Neural cell (in vitro differentiated cells): ENCODE measurements at regions not wholly inside any gene's neighbourhood (a gene's known extent, or its start where the extent isn't known, plus 50 kb on each side); places are given as distances from the start of the nearest gene placed in this dataset.

ENCODE experiments used
- H2AFZ ChIP-seq: fragments of 200-600, 300-800 bp; sonication (generic), shearing (Covaris generic); 2 replicates; pipeline ENCODE4 v1.6.0; 2014; ENCODE audit warnings: low read depth, mild to moderate bottlenecking, antibody characterized with exemption, low read length, moderate library complexity
- H3F3A ChIP-seq: fragments of 200-600 bp; shearing (Covaris generic); 2 replicates; pipeline ENCODE4 v1.6.1; 2016; ENCODE audit warnings: mild to moderate bottlenecking, moderate library complexity, mixed read lengths, antibody characterized with exemption, low read length; ENCODE audit not compliant: insufficient read depth, poor library complexity, severe bottlenecking
- H3K27ac ChIP-seq: fragments of 200-600, 300-800 bp; sonication (generic), shearing (Covaris generic); 2 replicates; pipeline ENCODE4 v1.5.1; 2014; ENCODE audit warnings: mild to moderate bottlenecking, low read length, moderate library complexity
- H3K27me3 ChIP-seq: fragments of 300-800, 200-600 bp; sonication (generic), shearing (Covaris generic); 2 replicates; pipeline ENCODE4 v1.6.0; 2014; ENCODE audit warnings: mild to moderate bottlenecking, low read depth, low read length, moderate library complexity; ENCODE audit not compliant: insufficient read depth
- H3K36me3 ChIP-seq: fragments of 300-800, 200-600 bp; sonication (generic), shearing (Covaris generic); 2 replicates; pipeline ENCODE4 v1.5.1; 2014; ENCODE audit warnings: mild to moderate bottlenecking, antibody characterized with exemption, low read length, moderate library complexity; ENCODE audit not compliant: insufficient read depth
- H3K4me2 ChIP-seq: fragments of 300-800, 200-600 bp; sonication (generic), shearing (Covaris generic); 2 replicates; pipeline ENCODE4 v1.6.0; 2014; ENCODE audit warnings: mild to moderate bottlenecking, low read length
- H3K4me3 ChIP-seq: fragments of 300-800, 200-600 bp; sonication (generic), shearing (Covaris generic); 2 replicates; pipeline ENCODE4 v1.5.1; 2014; ENCODE audit warnings: mild to moderate bottlenecking, low read length, moderate library complexity
- H3K79me2 ChIP-seq: fragments of 200-600 bp; shearing (Covaris generic); replicated peaks from 2 replicates; pipeline ENCODE4 v1.6.0; 2014; ENCODE audit warnings: mild to moderate bottlenecking, low read length, moderate library complexity; ENCODE audit not compliant: insufficient read depth
- H3K9ac ChIP-seq: fragments of 300-800, 200-600 bp; sonication (generic), shearing (Covaris generic); 2 replicates; pipeline ENCODE4 v1.6.1; 2016; ENCODE audit warnings: mild to moderate bottlenecking, low read length, mixed read lengths
- H3K9me2 ChIP-seq: fragments of 200-600 bp; shearing (Covaris generic); 2 replicates; pipeline ENCODE4 v1.6.1; 2016; ENCODE audit warnings: mild to moderate bottlenecking, low read length, mixed read lengths; ENCODE audit not compliant: insufficient read depth
- H3K9me3 ChIP-seq: fragments of 200-600, 300-800 bp; sonication (generic), shearing (Covaris generic); 2 replicates; pipeline ENCODE4 v1.6.1; 2016; ENCODE audit warnings: mild to moderate bottlenecking, mixed run types, low read length, moderate library complexity, mixed read lengths
- H4K20me1 ChIP-seq: fragments of 200-600 bp; shearing (Covaris generic); 2 replicates; pipeline ENCODE4 v1.6.1; 2016; ENCODE audit warnings: mild to moderate bottlenecking, mixed run types; ENCODE audit not compliant: insufficient read depth
- EP300 ChIP-seq: fragments of 450-650 bp; conservative IDR thresholded peaks from 2 replicates; pipeline ENCODE4 v1.6.1; 2014; ENCODE audit warnings: antibody characterized with exemption, mild to moderate bottlenecking, moderate library complexity; ENCODE audit not compliant: poor library complexity, severe bottlenecking
- EZH2 ChIP-seq: fragments of 200-600, 300-800 bp; shearing (Covaris generic), sonication (generic); IDR thresholded peaks from 2 replicates; pipeline ENCODE4 v1.6.1; 2014; ENCODE audit warnings: antibody characterized with exemption, low read length, borderline replicate concordance, mild to moderate bottlenecking; ENCODE audit not compliant: insufficient read depth, poor library complexity, severe bottlenecking
- MXI1 ChIP-seq: fragments of 450-650 bp; conservative IDR thresholded peaks from 2 replicates; pipeline ENCODE4 v1.6.1; 2014; ENCODE audit warnings: antibody characterized with exemption, mild to moderate bottlenecking; ENCODE audit not compliant: poor library complexity, severe bottlenecking
- POLR2AphosphoS5 ChIP-seq: IDR thresholded peaks from 2 replicates; pipeline ENCODE4 v1.6.1; 2012
- RAD21 ChIP-seq: fragments of 450-650 bp; conservative IDR thresholded peaks from 2 replicates; pipeline ENCODE4 v1.6.1; 2014; ENCODE audit warnings: antibody characterized with exemption, mild to moderate bottlenecking, moderate library complexity
- SMC3 ChIP-seq: fragments of 450-650 bp; conservative IDR thresholded peaks from 2 replicates; pipeline ENCODE4 v1.6.1; 2014; ENCODE audit warnings: antibody characterized with exemption, mild to moderate bottlenecking, moderate library complexity; ENCODE audit not compliant: poor library complexity
- TAF1 ChIP-seq: IDR thresholded peaks from 2 replicates; pipeline ENCODE4 v1.6.1; 2012; ENCODE audit warnings: low read depth
- TF ChIP-seq, protein P1 (sequence below): fragments of 450-650 bp; IDR thresholded peaks from 2 replicates; pipeline ENCODE4 v1.5.1; 2014; ENCODE audit warnings: antibody characterized with exemption, mild to moderate bottlenecking, moderate library complexity; ENCODE audit not compliant: poor library complexity, severe bottlenecking
- TF ChIP-seq, protein P2 (sequence below): IDR thresholded peaks from 2 replicates; pipeline ENCODE4 v1.6.1; 2012; ENCODE audit warnings: borderline replicate concordance

DNA sequence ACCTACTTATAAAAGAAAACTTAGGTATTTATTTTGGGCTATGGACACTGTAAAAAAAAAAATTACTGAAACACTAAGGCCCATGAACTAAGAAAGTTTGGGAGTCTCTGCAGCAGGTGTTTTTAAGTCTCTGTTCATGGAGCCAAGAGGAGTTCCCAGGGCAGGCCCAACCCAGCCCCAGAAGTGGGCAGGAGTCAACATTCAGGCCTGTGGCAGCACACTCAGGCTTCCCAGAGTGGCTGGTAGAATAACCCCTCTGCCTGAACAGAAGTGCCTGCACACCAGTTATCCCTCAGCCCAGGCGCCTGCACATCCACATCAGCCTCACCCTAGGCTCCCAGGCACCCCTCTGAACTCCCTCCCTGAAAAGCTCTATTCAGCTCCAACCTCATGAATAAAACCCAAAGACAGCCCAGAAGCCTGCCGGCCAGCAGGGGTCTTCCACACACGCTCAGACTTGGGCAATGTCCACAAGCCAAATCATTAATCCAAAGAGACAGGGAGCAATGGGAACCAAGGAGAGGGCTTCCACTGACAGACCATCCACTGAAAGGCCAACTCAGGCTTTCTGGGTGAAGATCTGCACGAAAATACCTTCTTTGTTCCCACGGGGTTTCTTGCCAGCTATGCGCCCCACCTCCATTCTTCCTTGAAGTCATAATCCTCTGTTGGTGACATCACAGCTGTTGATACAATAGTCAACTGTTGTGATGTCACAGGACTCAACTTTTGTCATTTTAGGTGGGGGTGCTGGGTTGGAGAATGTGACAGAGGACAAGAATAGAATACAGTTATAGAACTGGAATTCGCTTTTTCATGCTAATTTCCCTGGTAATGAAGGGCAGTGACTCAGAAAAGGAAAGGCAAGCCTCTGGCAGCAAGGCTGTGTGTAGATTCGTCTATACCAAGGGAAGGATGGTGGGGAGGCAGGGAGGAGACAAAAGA is 83.7 kb downstream of the RPL27A start:
- no peak overlapping the region for H3K4me2 ChIP-seq
- TF ChIP-seq EP300, result no peak
- TF ChIP-seq, protein P1, sequence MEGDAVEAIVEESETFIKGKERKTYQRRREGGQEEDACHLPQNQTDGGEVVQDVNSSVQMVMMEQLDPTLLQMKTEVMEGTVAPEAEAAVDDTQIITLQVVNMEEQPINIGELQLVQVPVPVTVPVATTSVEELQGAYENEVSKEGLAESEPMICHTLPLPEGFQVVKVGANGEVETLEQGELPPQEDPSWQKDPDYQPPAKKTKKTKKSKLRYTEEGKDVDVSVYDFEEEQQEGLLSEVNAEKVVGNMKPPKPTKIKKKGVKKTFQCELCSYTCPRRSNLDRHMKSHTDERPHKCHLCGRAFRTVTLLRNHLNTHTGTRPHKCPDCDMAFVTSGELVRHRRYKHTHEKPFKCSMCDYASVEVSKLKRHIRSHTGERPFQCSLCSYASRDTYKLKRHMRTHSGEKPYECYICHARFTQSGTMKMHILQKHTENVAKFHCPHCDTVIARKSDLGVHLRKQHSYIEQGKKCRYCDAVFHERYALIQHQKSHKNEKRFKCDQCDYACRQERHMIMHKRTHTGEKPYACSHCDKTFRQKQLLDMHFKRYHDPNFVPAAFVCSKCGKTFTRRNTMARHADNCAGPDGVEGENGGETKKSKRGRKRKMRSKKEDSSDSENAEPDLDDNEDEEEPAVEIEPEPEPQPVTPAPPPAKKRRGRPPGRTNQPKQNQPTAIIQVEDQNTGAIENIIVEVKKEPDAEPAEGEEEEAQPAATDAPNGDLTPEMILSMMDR, result no peak
- TF ChIP-seq POLR2AphosphoS5, result no peak
- TF ChIP-seq MXI1, result no peak
- TF ChIP-seq SMC3, result no peak
- TF ChIP-seq, protein P2, sequence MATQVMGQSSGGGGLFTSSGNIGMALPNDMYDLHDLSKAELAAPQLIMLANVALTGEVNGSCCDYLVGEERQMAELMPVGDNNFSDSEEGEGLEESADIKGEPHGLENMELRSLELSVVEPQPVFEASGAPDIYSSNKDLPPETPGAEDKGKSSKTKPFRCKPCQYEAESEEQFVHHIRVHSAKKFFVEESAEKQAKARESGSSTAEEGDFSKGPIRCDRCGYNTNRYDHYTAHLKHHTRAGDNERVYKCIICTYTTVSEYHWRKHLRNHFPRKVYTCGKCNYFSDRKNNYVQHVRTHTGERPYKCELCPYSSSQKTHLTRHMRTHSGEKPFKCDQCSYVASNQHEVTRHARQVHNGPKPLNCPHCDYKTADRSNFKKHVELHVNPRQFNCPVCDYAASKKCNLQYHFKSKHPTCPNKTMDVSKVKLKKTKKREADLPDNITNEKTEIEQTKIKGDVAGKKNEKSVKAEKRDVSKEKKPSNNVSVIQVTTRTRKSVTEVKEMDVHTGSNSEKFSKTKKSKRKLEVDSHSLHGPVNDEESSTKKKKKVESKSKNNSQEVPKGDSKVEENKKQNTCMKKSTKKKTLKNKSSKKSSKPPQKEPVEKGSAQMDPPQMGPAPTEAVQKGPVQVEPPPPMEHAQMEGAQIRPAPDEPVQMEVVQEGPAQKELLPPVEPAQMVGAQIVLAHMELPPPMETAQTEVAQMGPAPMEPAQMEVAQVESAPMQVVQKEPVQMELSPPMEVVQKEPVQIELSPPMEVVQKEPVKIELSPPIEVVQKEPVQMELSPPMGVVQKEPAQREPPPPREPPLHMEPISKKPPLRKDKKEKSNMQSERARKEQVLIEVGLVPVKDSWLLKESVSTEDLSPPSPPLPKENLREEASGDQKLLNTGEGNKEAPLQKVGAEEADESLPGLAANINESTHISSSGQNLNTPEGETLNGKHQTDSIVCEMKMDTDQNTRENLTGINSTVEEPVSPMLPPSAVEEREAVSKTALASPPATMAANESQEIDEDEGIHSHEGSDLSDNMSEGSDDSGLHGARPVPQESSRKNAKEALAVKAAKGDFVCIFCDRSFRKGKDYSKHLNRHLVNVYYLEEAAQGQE, result no peak
- TF ChIP-seq EZH2, result no peak
- TF ChIP-seq RAD21, result no peak
- no peak for TF ChIP-seq TAF1
- no peak overlapping the region for H3K4me3 ChIP-seq

GRCh38 chr11:8766988-8767374 is 84.4 kb downstream of the RPL27A start:
- Histone ChIP-seq H3K9ac (no peak overlapping the region), H3K27me3 (no peaks in the 10 kb centered on the region), H3K4me3 (no peak overlapping the region), H3K79me2 (no peaks in the 10 kb centered on the region), H3K9me3 (no peaks in the 10 kb centered on the region), H3K9me2 (no peaks in the 10 kb centered on the region), H4K20me1 (no peaks in the 10 kb centered on the region), H3F3A (no peaks in the 10 kb centered on the region), H3K36me3 (no peaks in the 10 kb centered on the region), H3K4me2 (no peak overlapping the region), H3K27ac (no peak overlapping the region), H2AFZ (no peak overlapping the region)
- TF ChIP-seq POLR2AphosphoS5 (no peak), TAF1 (no peak), MXI1 (no peak), SMC3 (no peak), EZH2 (no peak), RAD21 (no peak), EP300 (no peak)
- TF ChIP-seq, protein P1, result no peak
- TF ChIP-seq, protein P2, result no peak

More for the DNA sequence above, 83.7 kb downstream of the RPL27A start:
- H3K9ac ChIP-seq, result no peak overlapping the region
- H4K20me1 ChIP-seq, result no peaks in the 10 kb centered on the region
- H3F3A ChIP-seq, result no peaks in the 10 kb centered on the region
- H3K27me3 ChIP-seq, result no peaks in the 10 kb centered on the region
- H2AFZ ChIP-seq, result no peak overlapping the region
- no peaks in the 10 kb centered on the region for H3K36me3 ChIP-seq
- H3K27ac ChIP-seq, result no peak overlapping the region
- no peaks in the 10 kb centered on the region for H3K9me3 ChIP-seq
- no peaks in the 10 kb centered on the region for H3K9me2 ChIP-seq
- no peaks in the 10 kb centered on the region for H3K79me2 ChIP-seq
